ENCODE measurements at regions not wholly inside any gene's neighbourhood (a gene's known extent, or its start where the extent isn't known, plus 50 kb on each side); places are given as distances from the start of the nearest gene placed in this dataset.

- Mint-ChIP-seq H3K9me3 (peaks cover 70% of the 10 kb centered on the region), H3K27me3 (ENCODE audit: insufficient read depth) (peaks cover 2% of the 10 kb centered on the region; the same call in 1 of the 2 replicates), H3K27ac (no peak overlapping the region), H3K4me3 (no peak overlapping the region), H3K4me1 (ENCODE audit: low read depth) (no peaks in the 10 kb centered on the region), H3K36me3 (ENCODE audit: low read depth) (peaks cover 10% of the 10 kb centered on the region; the same call in 1 of the 2 replicates)
- no peak for DNase-seq
- no peak for TF ChIP-seq CTCF (IDR thresholded peaks at IDR 0.05)
Observed at GRCh38 chr22:47748957-47749356, 986.5 kb downstream of the TBC1D22A start.

GRCh38 chr22:47748271-47748670, 985.8 kb downstream of the TBC1D22A start:
- Mint-ChIP-seq H3K9me3 (peaks cover 63% of the 10 kb centered on the region), H3K27ac (no peak overlapping the region), H3K36me3 (ENCODE audit: low read depth) (peaks cover 10% of the 10 kb centered on the region; the same call in 1 of the 2 replicates), H3K4me3 (no peak overlapping the region), H3K27me3 (ENCODE audit: insufficient read depth) (peaks cover 2% of the 10 kb centered on the region; the same call in 1 of the 2 replicates), H3K4me1 (ENCODE audit: low read depth) (no peaks in the 10 kb centered on the region)
- no peak for TF ChIP-seq CTCF (IDR thresholded peaks at IDR 0.05)
- no peak for DNase-seq

- TF ChIP-seq CTCF (IDR thresholded peaks at IDR 0.05) = no peak
- Mint-ChIP-seq H3K27me3 (ENCODE audit: insufficient read depth) (no peaks in the 10 kb centered on the region; the same call in 1 of the 2 replicates), H3K36me3 (ENCODE audit: low read depth) (no peaks in the 10 kb centered on the region), H3K27ac (no peak overlapping the region), H3K9me3 (peaks cover 49% of the 10 kb centered on the region), H3K4me1 (ENCODE audit: low read depth) (no peaks in the 10 kb centered on the region), H3K4me3 (no peak overlapping the region)
- no peak for DNase-seq
Observed at GRCh38 chr22:47740109-47740805, 977.8 kb downstream of the TBC1D22A start.

DNA sequence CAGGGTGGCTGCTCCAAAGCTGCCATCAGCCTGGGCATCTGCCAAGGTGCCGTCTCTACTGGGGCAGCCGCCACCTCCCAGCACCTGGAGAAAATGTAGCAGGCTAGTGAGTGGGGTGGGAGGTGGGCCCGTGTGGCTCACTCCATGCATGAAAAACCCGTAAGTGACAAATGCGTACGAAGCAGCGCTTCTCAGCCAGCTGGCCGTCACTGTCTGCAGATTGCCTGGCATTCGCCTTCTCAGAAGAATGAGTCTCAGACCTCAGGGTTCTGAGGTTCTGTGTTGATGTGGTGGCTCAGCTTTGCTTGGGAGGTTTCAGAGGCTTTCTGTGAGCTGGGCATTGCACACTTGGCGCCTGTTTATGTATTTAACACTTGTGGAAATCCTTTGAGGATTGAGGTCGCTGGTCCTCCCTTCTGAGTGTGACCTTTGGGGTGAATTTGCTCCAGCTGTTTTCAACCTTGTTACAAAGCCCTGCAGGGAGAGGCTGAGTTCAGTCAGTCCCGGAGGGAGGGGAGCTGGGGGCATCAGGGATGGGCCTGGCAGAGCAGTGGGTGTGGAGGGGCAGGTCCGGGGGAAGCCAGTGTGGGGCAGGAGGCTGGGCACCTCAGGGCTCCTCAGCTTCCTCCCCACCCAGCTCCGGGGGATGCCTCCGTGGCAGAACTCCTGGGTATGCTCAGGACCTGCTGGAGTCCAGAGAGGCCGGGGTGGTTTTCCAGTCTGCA, 977.0 kb downstream of the TBC1D22A start:
- no peak for DNase-seq
- Mint-ChIP-seq H3K36me3 (ENCODE audit: low read depth) (no peaks in the 10 kb centered on the region), H3K27ac (no peak overlapping the region), H3K27me3 (ENCODE audit: insufficient read depth) (no peaks in the 10 kb centered on the region; the same call in 1 of the 2 replicates), H3K4me3 (no peak overlapping the region), H3K4me1 (ENCODE audit: low read depth) (no peaks in the 10 kb centered on the region), H3K9me3 (peaks cover 42% of the 10 kb centered on the region)
- TF ChIP-seq CTCF (IDR thresholded peaks at IDR 0.05) = no peak

DNA sequence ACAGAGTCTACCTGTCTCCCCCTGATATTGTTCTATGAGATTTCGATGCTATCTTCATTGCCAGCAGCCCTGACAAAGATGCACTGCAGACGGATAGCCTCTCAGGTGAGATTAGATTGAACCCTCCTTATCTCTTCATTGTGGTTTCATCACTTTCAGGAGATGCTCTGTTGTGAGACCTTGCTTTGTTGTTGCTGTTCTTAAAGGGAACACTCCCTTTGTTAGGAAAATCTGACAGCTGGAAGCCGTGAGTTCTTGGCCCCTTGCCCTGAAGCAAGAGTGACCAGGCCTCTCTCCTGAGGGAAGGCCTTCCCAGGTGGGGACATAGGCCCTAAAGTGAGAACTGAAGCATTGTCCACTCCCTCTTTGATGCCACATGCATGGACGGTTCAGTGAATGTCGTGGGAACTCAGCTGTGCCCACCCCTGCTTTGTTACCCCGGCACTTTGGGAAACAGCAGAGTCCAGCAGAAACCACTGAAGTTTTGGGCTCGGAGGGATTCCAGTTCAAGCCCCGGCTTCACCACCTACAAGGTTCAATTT, 976.1 kb downstream of the TBC1D22A start:
- no peak for TF ChIP-seq CTCF (IDR thresholded peaks at IDR 0.05)
- Mint-ChIP-seq H3K9me3 (peaks cover 37% of the 10 kb centered on the region), H3K27me3 (ENCODE audit: insufficient read depth) (no peaks in the 10 kb centered on the region; the same call in 1 of the 2 replicates), H3K27ac (no peak overlapping the region), H3K36me3 (ENCODE audit: low read depth) (no peaks in the 10 kb centered on the region), H3K4me1 (ENCODE audit: low read depth) (no peaks in the 10 kb centered on the region), H3K4me3 (no peak overlapping the region)
- DNase-seq = no peak
